ENCODE measurements at regions not wholly inside any gene's neighbourhood (a gene's known extent, or its start where the extent isn't known, plus 50 kb on each side); places are given as distances from the start of the nearest gene placed in this dataset.

DNA sequence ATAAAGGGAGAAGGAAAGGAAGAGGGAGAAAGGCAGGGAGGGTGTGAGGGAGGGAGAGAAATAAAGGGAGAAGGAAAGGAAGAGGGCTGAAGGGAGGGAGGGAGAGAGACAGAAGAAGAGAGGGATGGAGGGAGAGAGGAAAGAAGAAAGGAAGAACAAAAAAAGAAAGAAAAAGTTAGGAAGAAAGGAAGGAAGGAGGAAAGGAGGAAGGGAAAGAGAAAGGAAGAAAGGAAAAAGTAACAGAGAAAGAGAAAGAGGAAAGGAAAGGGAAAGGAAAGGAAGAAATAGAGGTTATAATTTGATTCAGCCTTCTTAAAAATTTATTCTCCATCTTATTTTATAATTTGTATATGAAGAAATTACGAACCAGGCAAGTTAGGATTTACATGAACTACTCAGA lies 836.6 kb upstream of the C9orf72 start:
- TF ChIP-seq EZH2 (IDR thresholded peaks at IDR 0.05; ENCODE audit: low read length), result no peak
- TF ChIP-seq, protein P1, sequence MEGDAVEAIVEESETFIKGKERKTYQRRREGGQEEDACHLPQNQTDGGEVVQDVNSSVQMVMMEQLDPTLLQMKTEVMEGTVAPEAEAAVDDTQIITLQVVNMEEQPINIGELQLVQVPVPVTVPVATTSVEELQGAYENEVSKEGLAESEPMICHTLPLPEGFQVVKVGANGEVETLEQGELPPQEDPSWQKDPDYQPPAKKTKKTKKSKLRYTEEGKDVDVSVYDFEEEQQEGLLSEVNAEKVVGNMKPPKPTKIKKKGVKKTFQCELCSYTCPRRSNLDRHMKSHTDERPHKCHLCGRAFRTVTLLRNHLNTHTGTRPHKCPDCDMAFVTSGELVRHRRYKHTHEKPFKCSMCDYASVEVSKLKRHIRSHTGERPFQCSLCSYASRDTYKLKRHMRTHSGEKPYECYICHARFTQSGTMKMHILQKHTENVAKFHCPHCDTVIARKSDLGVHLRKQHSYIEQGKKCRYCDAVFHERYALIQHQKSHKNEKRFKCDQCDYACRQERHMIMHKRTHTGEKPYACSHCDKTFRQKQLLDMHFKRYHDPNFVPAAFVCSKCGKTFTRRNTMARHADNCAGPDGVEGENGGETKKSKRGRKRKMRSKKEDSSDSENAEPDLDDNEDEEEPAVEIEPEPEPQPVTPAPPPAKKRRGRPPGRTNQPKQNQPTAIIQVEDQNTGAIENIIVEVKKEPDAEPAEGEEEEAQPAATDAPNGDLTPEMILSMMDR (optimal IDR thresholded peaks at IDR 0.05 in 1 of 3, IDR thresholded peaks at IDR 0.05 in 1 of 3, conservative IDR thresholded peaks at IDR 0.05 in 1 of 3; ENCODE audit: extremely low read depth in 1 of 3, insufficient read depth in 2 of 3, low read length in 3 of 3), result no peak

Measured in keratinocyte (primary cell).